GM18873 (cell line): ENCODE measurements at regions not wholly inside any gene's neighbourhood (a gene's known extent, or its start where the extent isn't known, plus 50 kb on each side); places are given as distances from the start of the nearest gene placed in this dataset.
A peak's percentile ranks its signal among the peaks of the same experiment; 100 is the strongest.
"Not testable (repeated sequence)": the region's sequence is repeated elsewhere in the genome, so short reads cannot be mapped to it uniquely, and the experiment has no call there.

Experiments used
- ATAC-seq: cut with Tn5 transposase; IDR thresholded peaks from one replicate; pipeline ENCODE4 v1.9.1; 2021; ENCODE audit warnings: mild to moderate bottlenecking, moderate library complexity, moderate number of reproducible peaks; ENCODE audit not compliant: unreplicated experiment, low FRiP score

DNA sequence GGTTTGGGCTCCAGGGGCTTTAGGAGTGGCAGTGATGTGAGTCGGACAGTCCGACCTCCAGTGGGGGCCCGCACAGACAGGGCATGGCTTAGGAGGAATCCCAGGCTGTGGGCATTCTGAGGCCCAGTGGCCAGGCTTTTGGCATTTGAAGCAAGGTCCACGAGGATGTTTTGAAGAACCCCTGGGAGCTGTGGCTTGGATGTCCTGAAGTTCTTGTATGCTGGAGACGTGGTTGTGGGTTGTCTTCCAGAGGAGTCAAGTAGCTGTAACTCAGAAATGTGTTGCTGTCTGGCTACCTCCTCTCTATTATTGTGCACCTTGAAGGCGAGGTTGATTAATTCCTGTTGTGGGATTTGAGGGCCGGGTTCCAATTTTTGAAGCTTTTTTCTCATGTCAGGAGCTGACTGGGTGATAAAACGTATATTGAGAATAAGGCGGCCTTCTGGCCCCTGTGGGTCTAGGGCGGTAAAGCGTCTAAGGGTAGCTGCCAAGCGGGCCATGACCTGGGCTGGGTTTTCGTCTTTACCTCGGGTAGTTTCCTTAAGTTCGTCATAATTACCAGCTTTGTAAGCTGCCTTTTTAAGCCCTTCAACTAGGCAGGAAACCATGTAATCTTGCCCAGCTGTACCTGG, 67.3 kb upstream of the EZR start:
- not testable (repeated sequence) for ATAC-seq

DNA sequence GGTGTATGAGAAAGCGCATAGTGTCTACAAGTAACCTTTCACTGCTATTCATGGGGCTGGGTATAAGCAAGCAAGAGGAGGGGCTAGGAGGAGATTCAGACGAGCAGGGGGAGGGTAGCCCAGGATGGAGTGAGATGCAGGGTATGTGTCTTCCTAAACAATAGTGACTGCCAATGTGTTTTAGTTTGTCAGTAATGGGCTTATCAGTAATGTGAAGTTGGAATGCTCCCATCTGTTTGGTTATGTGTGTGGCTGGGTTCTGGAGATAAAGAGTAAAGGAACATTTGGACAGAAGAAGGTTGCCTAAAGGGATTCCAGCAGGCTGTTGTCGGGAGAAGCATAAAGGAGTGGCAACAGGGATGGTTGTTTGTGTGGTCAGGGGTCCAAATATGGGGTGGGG, 62.7 kb upstream of the EZR start:
- ATAC-seq = not testable (repeated sequence)

DNA sequence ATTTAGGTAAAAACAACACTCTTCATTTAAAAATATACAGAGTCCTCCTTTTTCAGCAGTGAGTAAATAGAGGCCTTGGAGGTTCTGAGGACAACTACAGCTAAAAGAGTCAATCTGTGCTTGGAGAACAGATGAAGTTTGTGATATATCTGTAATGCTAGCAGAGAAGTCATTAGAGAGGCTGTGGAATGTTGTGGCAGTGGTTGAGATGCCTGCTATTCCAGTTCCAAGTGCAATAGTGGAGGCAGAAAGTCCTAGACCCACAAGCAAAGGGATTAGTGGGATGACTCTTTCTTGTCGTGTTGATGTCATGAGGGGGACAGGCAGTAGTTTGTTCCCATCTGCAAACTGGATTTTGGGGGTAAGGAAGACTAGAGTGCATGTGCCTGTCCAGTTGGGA, 62.1 kb upstream of the EZR start:
- not testable (repeated sequence) for ATAC-seq

DNA sequence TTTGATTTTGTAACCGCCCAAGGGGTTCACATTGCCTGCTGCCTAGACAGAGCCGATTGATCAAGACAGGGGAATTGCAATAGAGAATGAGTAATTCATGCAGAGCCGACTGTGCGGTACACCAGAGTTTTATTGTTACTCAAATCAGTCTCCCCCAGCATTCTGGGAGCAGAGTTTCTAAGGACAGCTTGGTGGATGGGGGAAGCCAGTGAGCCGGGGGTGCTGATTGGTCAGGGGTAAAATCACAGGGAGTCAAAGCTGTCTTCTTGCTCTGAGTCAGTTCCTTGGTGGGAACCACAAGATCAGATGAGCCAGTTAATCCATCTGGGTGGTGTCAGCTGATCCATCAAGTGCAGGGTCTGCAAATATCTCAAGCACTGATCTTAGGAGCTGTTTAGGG, 60.0 kb upstream of the EZR start:
- no peak for ATAC-seq

DNA sequence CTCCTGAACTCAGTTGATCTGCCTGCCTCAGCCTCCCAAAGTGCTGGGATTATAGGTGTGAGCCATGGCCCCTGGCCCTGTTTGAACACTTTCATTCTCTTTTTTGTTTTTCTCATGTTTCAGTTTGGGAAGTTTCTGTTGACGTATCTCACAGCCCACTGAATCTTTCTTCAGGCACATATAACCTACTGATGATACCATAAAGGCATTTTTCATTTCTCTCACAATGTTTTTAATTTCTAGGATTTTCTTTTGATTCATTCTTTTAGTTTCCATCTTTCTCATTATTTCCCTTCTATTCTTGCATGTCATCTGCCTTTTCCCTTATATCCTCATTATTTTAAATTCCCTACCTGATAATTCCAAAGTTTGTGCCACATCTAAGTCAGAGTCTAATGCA, 58.5 kb upstream of the EZR start:
- no peak for ATAC-seq

DNA sequence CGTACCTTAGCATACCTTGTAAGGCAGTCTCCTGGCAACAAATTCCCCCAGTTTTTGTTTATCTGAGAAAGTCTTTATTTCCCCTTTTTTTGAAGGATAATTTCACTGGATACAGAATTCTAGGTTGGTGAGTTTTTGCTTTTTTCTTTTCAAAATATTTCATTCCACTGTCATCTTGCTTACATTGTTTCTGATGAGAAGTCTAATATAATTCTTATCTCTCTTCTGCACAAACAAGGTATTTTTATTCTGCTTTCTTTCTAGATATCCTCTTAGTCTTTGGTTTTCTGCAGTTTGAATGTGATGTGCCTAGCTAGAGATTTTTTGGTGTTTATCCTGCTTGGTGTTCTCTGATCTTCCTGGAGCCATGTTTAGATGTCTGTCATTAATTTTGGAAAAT, 57.7 kb upstream of the EZR start:
- no peak for ATAC-seq

DNA sequence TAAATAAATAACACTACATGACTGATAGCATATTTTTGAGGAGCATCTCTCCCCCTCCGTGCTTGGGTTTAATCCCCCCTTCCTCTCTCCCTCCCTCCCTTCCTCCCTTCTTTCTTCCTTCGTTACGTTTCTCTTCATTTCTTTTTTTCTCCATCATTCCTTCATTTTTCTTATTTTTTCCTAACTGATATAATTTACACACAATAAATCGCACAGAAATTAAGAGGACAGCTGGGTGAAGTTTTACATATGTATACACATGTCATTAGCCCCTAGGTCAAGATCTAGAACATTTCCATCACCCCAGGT, 51.4 kb upstream of the EZR start:
- no peak for ATAC-seq

DNA sequence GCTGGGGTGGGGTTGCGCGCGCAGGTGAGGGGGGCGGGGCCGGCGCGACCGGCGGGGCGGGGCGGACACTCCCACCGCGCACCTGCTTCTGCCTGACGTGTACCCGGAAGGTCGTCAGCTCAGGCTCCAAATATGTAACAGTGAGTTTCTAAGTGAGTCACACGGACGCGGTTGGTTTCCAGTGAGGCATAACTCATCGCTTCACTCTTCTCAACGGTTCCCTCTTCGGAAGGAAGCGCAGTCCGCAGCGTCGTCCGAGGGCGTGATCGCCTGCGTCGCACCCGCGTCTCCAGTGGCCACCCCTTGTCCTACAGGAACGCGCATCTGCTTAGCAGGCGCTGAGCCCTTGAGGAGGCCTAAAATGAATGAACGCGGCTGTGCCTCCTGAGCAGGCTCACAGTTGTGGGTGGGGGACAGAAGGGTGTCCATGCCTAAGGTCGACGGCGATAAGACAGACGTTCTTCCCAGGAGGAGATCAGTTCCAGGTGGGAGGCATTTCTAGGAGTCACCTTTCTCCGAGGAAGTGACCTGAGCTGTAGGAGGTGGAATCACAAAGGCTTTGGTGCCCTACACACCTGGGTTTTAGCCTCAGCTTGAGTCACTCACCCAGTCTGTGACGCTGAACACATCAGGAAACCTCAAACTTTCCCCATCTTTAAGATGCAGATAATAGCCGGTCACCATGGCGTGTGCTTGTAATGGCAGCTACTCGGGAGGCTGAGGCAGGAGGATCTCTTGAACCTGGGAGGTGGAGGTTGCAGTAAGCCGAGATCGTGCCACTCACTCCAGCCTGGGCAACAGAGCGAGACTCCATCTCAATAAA, 50.9 kb upstream of the EZR start:
- ATAC-seq = peak; percentile 96

DNA sequence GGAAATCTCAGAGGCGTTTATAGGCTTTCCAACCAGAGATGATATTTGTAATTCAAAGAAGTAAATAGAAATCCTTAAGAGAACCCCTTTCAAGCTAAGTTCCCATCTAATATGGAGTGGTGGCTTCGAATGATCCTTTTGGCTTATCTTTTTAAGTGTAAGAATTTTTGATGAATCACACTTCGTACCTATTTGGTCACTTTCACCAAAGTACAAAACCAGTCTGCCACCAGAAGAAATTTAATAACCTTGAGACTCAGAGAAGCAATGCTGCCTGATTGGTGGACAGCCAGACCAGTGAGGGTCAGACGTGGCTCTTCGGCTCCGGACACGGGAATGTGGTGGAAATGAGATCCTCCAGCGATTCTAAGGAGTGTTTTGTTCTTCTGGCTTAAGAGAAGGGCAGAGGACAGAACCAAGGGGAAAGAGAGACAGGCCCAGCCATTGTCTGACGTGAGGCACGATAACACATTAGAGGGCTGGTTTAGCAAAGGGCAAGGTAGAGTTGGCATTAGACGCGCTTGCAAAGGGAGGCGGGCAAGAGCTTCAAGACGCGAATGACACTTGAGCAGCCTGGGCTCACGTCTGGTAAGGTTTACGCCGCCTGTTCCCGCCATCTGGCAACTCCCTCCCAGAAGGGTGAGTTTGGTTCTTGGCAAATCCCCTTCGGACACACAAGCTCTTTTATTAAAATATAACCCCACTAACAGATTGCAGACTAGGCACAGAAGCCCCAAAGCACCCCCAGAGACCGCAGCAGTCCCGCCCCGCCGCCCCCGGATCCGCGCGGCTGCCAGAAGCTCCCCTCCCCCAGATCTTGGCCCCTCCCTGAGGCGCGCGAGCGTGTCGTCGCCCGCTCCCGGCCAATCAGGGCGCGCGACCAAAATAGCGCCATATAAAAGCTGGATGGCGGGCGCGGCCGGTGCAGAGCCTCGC, 50.0 kb upstream of the EZR start:
- peak; percentile 20 for ATAC-seq
